D721Med (cell line): ENCODE measurements at regions not wholly inside any gene's neighbourhood (a gene's known extent, or its start where the extent isn't known, plus 50 kb on each side); places are given as distances from the start of the nearest gene placed in this dataset.
"Not testable (repeated sequence)": the region's sequence is repeated elsewhere in the genome, so short reads cannot be mapped to it uniquely, and the experiment has no call there.

ENCODE experiments used
- DNase-seq: peaks from one replicate; pipeline ENCODE4 v3.0.0; 2011; ENCODE audit warnings: low spot score; ENCODE audit not compliant: insufficient read length
- FAIRE-seq: peaks from 2 replicates; lab custom pipeline; 2011; peaks lifted over from hg19 to GRCh38; lab: Jason Lieb, UNC
- CTCF ChIP-seq: IDR thresholded peaks from 2 replicates; pipeline ENCODE4 v1.5.1; 2012; ENCODE audit warnings: mild to moderate bottlenecking, control low read depth; ENCODE audit not compliant: insufficient read depth; ENCODE audit errors: missing control alignments

GRCh38 chr7:35853194-35853593, 52.3 kb downstream of the SEPTIN7 start:
- FAIRE-seq = not testable (repeated sequence)

GRCh38 chr7:35854311-35854710, 53.5 kb downstream of the SEPTIN7 start:
- DNase-seq = no peak
- TF ChIP-seq CTCF = no peak
- FAIRE-seq = no peak

More at GRCh38 chr7:35853194-35853593, 52.3 kb downstream of the SEPTIN7 start:
- not testable (repeated sequence) for DNase-seq

- DNase-seq (no peak), FAIRE-seq (no peak)
- no peak for TF ChIP-seq CTCF
Observed at GRCh38 chr7:35856175-35856574, 55.3 kb downstream of the SEPTIN7 start.

- TF ChIP-seq CTCF = no peak
- DNase-seq = no peak
- no peak for FAIRE-seq
Observed at GRCh38 chr7:35860664-35861063, 59.8 kb downstream of the SEPTIN7 start.

GRCh38 chr7:35865287-35865686, 64.4 kb downstream of the SEPTIN7 start:
- no peak for FAIRE-seq

DNA sequence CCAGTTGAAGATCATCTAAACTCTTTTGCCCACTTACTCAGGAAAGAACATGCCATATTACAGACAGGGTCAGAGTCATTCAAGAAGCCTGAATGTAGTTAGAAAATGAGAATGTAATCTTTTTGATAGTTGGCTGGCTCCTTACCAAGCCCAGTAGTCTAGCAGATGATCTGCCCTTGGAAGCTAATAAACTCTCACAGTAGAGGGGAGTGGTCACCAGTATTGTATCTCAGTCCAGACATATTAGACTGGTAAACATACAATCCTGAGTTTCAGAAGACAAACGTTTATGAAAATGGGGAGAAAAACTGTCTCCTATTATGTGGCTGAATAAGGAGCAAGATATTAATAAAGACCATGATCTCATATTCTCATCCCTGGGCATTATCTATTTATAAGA, 65.3 kb downstream of the SEPTIN7 start:
- DNase-seq (no peak), FAIRE-seq (no peak)
- no peak for TF ChIP-seq CTCF

More at GRCh38 chr7:35865287-35865686, 64.4 kb downstream of the SEPTIN7 start:
- DNase-seq = no peak
- TF ChIP-seq CTCF = no peak

GRCh38 chr7:35869117-35869516, 68.3 kb downstream of the SEPTIN7 start:
- not testable (repeated sequence) for FAIRE-seq

DNA sequence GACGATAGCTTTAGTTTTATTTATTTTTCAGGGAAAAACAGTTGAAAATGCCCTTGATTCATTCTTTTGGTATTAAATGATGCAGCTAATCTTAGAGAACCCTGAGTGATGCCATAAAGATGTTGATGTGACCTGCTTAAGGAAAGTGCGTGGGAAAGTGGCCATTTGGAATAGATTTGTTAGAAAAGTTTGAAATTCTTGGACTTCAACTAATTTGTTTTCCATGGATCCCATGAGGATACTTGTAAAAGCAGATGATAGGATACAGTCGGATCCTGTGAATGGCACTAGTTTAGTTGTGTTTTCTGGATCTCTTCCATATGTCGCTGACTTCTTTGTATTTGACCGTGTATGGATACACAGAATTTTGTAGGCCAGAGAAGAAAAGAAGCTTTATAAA, 69.0 kb downstream of the SEPTIN7 start:
- DNase-seq = no peak

More at GRCh38 chr7:35869117-35869516, 68.3 kb downstream of the SEPTIN7 start:
- DNase-seq = not testable (repeated sequence)

More for the DNA sequence above, 69.0 kb downstream of the SEPTIN7 start:
- TF ChIP-seq CTCF = no peak
- no peak for FAIRE-seq
